Vagina (tissue), 2 donors: ENCODE measurements at regions not wholly inside any gene's neighbourhood (a gene's known extent, or its start where the extent isn't known, plus 50 kb on each side); places are given as distances from the start of the nearest gene placed in this dataset.

Source experiments
- CTCF ChIP-seq, 3 experiments: fragments of 450-650 bp in 2 of 3; fragments of 200-600 bp in 1 of 3; sonication (generic) in 1 of 3; IDR thresholded peaks; one replicate each; pipeline ENCODE4 v1.5.1; 2017 to 2019; ENCODE audit warnings: antibody characterized with exemption in 3 of 3, mild to moderate bottlenecking in 2 of 3, moderate library complexity in 2 of 3
- POLR2AphosphoS5 ChIP-seq, 2 donors: sonication (generic); formaldehyde crosslinking; IDR thresholded peaks; one replicate each; pipeline ENCODE4 v1.9.0; 2017; ENCODE audit warnings: antibody characterized with exemption in 2 of 2, mild to moderate bottlenecking in 2 of 2, low read depth in 1 of 2; ENCODE audit not compliant: insufficient read depth in 1 of 2

GRCh38 chr4:160161026-160161425, 1058.1 kb downstream of the RAPGEF2 start:
- TF ChIP-seq CTCF (IDR thresholded peaks at IDR 0.05) = no peak
- TF ChIP-seq POLR2AphosphoS5 (IDR thresholded peaks at IDR 0.05; ENCODE audit: insufficient read depth in 1 of 2, low read depth in 1 of 2) = no peak
